Fibroblast of skin of right biceps (primary cell): ENCODE measurements at regions not wholly inside any gene's neighbourhood (a gene's known extent, or its start where the extent isn't known, plus 50 kb on each side); places are given as distances from the start of the nearest gene placed in this dataset.

ENCODE experiments used
- DNase-seq: peaks from one replicate; pipeline ENCODE4 v3.0.0-alpha.2; 2013

DNA sequence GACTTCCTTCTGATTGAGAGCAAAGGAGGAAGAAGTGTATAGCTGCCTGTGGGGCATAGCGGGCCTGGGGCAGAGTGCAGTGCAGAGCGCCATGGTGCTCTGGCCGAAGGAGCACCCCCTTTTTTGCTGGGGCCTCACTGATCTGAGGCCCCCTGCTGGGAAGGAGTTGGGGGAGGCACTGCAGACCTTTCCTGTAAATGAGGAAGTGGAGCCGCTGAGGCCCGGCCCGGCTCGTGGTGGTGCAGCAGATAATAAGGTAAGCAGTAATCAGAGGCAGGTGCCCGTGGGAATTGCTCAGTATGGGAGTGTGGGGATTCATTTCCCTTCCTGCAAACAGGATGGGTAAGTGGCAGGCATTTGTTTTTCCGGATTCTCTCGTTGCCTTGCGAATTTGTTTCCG, 373.7 kb upstream of the MKI67 start:
- no peak for DNase-seq

DNA sequence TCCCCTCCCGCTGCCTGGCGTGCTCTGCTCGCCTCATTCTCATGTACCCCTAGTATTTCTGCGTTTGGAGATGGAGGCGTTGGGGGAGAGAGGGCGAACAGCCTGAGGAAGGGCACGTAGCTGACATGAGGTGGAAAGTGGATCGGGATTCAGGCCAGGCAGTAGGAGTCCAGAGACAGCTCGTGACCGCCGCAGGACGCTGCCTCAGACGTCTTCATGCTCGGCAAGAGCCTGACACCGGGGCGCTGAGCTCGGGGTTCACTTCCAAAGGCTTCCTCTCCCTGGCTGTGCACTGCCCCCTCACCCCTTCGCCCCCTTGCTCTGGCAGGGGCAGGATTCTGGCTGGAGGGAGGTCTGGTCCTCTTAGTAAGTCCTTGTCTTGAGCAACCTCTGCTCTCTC, 374.4 kb upstream of the MKI67 start:
- no peak for DNase-seq

DNA sequence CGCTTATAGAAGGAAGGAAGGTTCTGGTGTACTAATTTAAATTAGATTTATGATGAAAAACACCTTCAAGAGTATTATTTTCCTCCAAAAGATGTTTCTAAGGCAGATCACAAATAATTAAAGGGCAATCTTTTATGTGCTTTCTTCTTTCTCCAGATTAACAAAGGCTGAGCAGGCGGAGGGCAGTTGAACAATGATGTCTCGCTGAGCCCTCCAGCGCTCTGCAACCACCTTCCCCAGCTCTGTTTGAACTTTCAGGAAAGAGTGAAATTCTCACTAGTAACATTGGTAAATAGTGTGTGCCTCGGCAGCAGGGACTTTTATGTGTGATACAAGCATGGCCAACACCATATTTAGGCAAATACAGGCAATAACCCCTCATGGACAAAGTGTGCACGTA, 379.1 kb upstream of the MKI67 start:
- no peak for DNase-seq

DNA sequence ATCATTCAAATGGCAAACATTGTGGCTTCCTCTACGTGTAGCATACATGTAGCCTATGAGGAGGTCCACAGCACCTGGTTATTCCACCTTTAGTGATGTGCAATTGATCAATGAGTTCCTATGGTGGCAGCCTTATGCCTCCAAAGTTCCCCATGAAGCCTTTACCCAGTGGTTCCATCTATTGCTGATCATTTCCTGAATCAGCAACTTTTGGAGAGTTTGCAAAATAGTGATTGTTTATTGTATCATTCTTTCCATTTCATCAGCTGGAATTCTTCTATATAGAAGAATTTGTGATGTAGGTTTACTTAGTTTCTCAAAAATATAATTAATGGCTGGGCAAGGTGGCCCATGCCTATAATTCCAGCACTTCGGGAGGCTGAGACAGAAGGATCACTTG, 380.2 kb upstream of the MKI67 start:
- no peak for DNase-seq

DNA sequence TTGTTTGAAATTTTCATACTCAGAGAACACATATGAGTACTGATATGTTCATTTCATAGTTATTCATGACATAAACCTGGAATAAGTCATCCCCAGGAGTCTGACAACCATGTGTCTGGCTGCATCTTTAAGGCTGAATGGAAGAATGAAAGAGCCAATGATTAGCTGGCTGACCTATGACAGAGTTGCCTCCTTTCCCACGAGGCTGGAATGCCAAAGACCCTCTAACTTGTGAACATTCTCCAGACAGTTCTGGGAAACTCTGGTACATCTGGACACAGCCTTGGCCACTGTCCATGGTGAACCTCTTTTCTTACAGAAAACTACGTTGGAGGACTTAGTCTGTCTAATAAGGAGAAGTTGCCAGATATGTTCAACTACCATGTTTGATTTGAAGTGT, 380.8 kb upstream of the MKI67 start:
- no peak for DNase-seq

DNA sequence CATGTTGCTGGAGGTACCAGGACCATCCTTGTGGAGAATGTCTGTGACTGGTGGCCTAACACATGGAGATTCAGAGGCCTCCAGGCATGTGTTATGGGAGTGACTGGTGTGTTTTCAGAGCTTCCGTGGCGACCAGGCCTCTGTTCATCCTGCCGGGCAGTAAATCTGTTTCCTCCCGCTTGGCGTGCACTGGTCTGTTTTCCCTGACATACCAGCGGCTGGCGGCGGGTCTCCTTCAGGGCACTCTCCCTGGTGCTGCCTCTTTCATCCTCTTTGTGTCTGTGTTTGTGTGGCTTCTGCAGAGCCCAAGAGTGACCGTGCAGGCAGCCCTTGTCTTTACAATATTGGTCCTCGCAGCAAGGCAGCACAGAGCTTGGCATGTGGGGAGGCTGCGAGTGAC, 385.1 kb upstream of the MKI67 start:
- DNase-seq = no peak

DNA sequence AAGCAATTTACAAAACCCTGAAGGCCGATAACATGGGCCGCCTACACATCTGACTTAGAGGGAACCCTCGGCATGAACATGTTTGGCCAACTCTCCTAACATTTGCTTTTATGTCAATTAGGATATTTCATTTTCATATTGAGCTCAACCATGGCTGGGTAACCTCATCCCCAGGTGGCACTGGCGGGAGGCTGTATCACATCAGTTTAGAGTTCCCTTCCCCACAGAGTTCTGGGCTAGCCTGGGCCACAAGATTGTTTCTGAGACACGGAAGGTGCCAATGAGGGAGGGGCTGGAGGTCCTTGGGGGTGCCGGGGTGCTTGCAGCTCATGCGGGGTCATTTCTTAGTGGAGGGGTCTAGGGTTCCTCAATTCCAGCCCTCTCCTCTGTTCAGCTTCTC, 386.5 kb upstream of the MKI67 start:
- no peak for DNase-seq

DNA sequence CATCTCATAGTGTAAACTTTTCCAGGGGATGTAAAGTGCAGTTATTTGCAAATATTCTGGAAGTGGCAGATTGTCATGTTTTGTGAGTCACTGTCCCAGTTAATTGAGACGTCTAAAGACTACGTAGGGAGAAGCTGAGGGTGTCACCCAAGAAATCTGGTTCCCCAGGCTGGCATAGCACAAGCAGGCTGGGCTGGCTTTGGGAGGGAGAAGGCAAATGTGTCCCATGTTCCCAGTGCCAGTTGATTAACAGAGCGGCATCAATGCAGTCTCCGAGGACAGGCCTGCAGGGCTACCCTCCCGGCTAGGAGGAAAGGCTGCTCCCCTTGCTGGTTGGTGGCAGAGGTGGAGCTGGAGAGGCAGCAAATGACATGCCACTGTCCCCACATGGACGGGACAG, 388.3 kb upstream of the MKI67 start:
- no peak for DNase-seq

DNA sequence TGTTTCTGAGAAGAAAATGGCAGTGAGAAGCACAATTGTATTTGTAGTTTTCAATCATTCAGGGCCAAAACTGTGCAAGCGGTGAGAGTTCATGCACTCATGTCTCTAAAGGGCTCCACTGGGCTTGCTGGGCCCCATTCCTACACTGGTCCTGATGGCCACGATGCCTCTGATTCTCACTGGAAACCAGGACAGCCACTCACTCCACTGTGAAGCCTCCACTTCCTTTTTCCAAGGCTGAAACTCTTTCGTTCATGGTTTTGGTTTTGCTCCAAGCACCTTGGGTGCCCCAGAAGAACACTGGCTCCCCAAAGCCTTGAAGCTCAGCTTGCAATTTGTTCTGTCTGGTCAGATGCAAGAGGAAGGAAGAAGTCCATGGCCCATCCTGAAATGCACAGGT, 390.0 kb upstream of the MKI67 start:
- no peak for DNase-seq

DNA sequence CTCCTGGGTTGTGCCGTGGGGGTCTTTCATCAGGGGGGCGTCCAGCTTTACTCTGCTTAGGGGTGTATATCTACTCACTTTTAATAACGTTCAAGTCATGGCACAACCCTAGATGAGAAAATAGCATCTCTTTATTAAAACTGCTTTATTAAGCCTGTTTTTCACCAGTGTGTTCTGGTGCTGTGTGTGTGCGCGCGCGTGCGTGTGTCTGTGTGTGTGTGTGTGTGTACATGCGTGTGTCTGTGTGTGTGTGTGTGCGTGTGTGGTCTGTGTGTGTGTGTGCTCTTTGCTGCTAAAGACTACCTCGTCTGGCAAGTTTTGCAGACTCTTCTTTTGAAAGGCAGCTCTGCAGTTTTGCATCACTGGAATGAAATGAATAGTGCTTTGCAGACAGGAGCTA, 390.9 kb upstream of the MKI67 start:
- no peak for DNase-seq

DNA sequence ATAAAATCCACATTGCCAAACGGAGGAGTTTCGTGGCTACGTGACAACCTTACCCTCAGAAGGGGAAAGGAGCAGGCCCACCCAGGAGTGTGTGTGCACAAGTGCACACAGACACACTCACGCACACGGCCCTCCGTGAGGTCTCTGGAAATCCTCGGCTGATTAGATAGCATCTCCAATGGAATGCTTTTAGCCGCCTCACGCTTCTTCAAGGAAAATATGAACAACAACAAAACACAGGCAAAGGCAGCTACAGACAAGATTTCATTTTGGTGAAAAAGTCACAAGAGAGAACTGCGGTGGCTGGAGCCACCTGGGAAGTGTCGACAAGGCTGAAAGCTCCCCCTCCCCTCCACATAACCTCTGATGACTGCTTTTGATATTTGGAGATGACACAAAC, 391.8 kb upstream of the MKI67 start:
- DNase-seq = no peak

DNA sequence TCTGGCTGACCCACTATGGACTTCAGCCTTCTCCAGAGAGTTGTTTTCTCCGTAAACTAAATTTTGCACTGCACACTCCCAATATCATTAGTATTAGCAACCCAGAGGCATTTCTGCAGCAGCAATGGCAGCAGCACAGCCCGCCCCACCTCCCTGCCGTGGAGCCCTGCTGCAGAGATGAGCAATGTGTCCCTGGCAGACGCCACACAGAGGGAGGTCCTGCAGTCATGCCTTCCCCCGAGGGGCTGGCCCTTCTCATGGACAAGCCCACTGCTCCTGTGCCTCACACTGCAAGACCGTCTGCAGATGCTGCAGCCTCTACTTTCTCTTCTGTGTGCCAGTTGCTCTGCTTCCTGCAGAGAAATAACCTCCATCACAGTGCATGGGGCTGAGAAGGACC, 393.4 kb upstream of the MKI67 start:
- no peak for DNase-seq

DNA sequence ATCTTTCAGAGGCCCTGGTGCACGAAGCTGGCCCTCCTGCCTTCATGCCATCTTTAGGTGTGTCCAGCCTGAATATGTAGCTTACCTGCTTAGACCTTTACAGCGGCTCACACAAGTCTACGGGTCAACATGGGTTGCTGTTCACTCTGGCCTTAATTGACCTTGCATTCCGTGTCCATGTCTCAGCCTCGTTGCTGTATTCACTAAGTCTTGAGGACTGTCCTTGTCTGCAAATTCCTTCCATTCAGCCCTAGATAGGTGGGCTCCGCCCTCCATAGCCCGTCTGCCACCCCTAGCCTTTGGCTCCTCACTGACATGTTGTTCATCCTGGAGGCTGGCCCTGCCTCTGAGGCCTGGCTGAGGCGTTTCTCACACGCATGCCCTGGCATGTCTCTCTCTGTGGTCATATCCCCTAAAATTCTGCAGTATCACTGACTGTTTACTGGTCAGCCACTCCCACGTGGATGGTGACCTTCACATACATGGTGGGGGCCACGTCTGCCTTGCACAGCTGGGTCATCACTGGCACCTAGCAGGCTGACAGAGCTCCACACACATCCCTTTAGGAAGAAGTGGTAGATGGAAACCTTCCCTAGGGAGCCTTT, 394.1 kb upstream of the MKI67 start:
- no peak for DNase-seq

DNA sequence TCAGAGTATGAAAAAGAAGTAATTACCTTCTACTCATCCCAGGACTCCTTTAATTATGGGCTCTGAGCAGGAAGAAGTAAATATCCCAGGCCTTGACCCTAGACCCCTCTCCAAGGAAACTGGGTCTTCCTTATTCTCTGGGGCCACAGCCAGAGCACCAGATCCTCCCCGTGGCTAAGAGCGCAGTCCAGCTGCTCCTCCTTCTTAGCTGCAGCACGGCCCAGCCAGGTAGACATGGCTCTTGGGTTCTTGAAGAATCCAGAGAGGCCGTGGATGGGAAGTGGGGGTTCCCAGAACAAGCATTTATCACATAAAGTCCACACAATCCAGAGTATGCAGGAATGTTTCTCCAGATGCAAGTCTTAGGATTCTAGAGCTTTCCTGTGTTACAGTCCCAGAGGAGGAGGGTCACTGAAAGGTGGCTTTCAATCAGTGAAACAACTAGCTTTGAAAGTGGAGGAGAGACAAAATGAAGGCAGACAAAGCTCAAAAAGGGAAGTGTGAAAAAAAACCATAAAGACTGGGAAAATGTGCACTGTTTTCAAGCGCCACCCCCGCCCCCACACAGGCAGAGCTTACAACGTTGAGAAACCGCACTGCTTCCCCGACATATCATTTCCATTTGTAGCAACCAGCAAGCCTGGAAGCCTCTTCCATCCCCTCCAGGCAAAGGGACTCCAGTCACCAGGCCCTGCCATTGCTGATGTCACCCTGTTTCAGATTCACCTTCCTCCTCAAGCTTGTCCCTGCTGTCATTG, 396.5 kb upstream of the MKI67 start:
- no peak for DNase-seq

DNA sequence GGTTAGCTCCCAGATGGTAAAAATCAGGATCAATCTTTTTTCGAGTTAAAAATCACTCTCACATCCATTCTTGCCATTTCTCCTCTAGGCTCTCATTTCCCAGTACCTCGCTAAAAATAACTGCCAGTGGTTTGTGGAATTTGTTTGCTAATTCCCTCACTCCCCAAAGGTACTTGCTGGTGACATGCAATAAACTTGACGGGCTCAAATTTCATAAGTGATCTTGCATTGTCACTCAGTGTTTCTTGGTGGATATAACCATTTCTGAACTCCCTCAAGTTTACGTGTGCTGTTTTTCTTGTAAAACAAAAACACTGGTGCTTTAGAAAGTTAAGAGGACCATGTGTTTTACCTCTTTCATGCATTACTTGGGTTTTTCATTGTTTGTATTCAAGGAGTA, 399.2 kb upstream of the MKI67 start:
- no peak for DNase-seq

DNA sequence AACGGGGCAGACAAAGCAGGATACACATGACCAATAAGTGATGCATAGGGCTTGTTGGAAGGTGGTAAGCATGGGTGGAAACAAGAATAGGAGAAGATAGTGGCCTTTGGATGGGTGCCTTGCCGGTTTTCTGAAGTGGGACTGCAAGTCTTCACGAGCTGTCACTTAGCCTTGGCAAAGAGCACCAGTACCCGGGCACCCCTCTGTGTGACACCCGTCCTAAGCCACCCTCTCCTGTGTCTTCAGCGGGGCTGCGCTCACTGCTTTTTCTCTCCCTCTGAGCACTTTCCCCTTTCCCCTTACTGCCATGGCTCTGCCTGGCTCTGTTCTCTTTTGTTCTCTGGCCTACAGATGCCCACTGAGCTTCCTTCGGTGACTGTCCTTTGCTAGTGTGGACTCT, 399.7 kb upstream of the MKI67 start:
- no peak for DNase-seq

DNA sequence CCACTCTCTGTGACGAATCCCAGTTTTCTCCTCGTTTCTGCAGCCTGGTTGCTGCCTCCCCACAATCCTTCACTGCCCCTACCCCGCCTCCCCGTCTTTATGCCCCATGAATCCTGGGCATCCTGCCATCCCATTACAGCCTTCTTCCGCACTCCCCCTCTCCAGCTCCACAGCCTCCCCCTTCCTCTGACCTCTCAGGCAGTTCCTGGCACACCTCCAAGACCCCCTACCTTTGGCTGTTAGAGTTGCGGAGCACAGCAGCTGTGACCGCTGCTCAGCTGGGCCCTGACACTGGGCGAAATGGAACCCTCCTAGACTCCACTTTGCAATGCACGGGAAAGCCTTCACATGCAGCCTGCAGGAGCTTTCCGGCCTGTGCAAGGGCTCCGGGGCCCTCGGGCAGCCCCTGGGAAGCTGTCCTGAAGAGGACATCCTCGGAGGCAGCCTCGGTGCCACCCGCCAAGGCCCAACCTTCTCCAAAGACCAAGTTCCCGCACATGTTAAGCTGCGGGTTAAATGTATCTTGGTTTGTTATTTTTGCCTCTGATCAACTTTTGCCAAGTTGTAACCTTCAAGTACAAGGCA, 400.7 kb upstream of the MKI67 start:
- no peak for DNase-seq

DNA sequence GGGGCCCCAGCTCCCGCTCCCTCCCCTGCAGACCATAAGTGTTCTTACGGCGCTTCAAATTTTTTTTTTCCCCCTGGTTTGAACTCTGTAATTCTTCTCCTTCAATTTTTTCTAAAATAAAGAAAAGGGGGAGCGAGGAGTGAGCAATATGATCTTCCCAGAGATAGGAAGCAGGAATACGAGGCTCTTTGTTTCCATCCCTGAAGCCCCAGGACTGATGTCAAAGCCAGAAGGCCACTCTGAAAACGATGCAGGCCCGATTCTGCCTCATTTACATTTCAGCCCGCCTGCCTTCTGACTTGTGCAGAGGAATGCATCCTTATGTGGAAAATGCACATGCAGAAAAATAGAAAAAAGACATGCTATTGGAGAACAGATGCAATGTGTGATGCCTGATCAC, 401.5 kb upstream of the MKI67 start:
- no peak for DNase-seq

DNA sequence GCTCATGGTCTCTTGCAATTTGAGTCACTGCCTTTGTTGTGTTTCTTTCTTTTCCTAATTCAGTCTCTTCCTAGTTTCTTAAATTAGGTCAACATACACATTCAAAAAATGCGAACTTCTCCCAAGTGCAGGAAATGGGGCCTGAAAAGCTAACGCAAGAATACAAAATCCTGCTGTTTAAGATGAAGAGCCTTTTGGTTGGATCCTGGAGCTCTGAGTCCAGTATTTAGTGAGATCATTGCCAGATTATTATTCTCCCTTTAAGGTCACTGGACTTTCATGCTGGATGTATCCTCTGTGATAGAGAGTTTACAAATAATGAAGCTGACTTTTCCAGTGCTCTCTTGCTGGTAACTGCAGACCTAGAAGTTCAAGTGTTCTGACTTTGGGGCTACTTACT, 401.9 kb upstream of the MKI67 start:
- no peak for DNase-seq

DNA sequence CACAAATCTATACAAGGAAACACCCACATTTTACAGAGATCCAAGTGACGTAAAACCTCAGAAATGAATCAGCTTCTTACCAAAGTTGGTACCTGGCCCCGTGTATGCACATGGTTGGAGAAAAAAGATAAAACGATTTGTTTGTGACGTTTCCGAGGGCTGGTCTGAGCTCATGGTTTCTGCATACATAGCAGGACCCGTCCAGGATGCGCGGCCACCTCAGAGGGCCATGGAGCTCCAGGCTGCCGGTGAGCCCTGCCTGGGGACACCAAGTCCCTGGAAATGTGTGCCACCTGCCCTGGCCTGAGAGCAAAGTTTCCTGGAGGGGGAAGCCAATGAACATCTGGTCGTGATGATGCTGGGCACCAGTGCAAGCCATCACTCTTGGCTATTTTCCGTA, 402.6 kb upstream of the MKI67 start:
- no peak for DNase-seq

DNA sequence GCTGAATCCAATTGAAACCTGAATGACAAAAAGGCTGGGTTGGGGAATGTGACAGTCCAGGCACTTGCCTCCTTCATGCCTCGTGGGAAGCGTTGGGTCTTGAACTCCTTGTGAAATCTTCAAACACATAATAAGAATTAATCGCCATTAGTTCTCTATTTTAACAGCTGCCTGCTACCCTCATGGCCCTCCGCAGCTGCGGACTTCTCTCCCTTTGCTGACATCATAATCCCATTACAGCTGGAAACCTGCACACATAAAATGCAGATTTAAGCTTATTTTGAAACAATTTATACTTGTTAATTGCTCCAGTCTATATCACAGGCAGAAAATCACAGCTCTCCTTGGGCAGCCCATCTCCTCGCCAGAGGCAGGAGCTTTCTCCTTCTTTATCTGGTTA, 403.0 kb upstream of the MKI67 start:
- no peak for DNase-seq

DNA sequence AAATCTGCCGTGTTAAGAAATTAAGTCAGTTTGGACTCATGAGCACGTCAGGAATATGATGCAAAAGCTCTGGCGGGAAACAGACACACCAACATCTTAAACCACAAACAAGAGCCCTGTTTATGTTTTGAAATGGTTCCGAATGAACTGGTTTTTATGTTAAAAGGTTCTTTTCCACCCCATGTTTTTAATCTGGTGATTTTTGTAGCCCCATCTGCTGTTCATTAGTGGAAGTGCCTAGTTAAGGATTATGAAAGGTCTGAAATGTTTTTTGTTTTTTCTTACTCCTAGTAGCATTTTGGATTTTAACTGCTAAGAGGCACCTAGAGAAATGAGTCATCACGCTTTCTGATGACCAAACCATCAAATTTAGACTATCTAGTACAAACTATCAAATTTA, 404.1 kb upstream of the MKI67 start:
- DNase-seq = no peak

DNA sequence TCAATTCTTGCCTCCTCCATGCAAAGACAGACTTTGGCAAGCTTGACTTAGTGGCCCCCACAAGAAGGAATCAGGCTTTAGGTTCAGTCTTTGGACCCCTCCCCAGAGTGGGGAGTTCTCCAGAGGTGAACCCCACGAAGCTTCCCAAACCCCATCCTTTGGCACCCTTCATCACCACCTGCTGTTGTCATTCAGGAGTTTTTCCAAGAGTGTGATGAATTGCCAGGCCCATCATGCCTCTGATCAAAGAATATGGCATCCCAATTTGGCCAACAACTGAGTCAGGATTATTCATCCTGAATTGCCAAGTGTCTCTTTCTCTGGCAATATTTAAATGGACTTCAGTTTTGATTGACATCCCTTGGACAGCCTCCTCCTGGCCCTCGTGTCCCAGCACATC, 404.7 kb upstream of the MKI67 start:
- no peak for DNase-seq

DNA sequence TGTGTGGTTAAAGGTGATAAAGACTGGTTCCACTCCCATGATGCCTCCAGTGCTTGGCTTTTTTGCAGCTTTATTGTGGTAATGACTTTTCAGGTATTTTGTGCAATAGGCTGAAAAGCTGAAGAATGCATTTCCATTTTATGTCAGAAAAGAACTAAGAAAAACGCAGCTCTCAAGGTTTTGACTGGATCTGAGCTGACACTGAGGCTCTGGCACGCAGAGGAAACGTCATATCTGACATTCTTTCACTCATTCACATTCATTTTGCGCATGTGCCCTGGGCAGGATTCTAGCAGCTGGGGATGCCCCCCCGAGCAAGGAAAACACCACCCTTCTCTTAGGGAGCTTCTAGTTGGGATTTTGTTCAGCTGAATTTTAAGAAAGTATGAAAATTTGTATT, 408.5 kb upstream of the MKI67 start:
- DNase-seq = no peak

DNA sequence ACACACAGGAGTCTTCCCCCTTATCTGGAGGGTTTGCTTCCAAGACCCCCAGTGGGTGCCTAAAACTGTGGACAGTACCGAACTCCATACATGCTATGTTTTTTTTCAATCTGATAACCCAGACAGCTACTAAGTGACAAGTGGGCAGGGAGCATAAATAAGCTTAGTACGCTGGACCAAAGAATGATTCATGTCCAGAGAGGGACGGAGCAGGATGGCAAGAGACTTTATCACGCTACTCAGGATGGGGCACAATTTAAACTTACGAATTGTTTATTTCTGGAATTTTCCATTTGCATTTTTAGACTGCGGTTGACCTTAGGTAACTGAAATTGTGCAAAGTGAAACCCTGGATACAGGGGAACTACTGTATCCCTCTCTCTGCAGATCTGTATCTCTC, 410.0 kb upstream of the MKI67 start:
- no peak for DNase-seq
